HEK293 (cell line): ENCODE measurements at regions not wholly inside any gene's neighbourhood (a gene's known extent, or its start where the extent isn't known, plus 50 kb on each side); places are given as distances from the start of the nearest gene placed in this dataset.

Experiments used
- CTCF ChIA-PET: fragments of 350-600 bp; formaldehyde crosslinking; extraction: SDS; loops from one replicate; lab custom pipeline; 2021; ENCODE audit warnings: antibody characterized with exemption; lab: Yijun Ruan, JAX
- POLR2A ChIA-PET: fragments of 300-600 bp; formaldehyde crosslinking; extraction: SDS; loops from one replicate; lab custom pipeline; 2020; ENCODE audit warnings: antibody characterized with exemption, inconsistent platforms; lab: Yijun Ruan, JAX
- H3K27ac ChIP-seq: fragments of 200-500 bp; sonication (Bioruptor generic); 2 replicates; pipeline ENCODE4 v1.5.1; 2014; ENCODE audit warnings: low read depth, low read length, control low read depth, inconsistent platforms; ENCODE audit errors: extremely low read depth
- H3K36me3 ChIP-seq, 2 experiments: fragments of 200-500 bp in 1 of 2; sonication (Bioruptor generic) in 1 of 2; 1 replicate in 1 of 2; 2 replicates in 1 of 2; pipeline ENCODE4 v1.5.1; 2014 to 2017; ENCODE audit warnings: inconsistent platforms in 2 of 2, low read length in 2 of 2; ENCODE audit not compliant: control insufficient read depth in 2 of 2, insufficient read depth in 1 of 2
- H3K4me1 ChIP-seq: fragments of 200-500 bp; sonication (Bioruptor generic); 2 replicates; pipeline ENCODE4 v1.5.1; 2014; ENCODE audit warnings: mild to moderate bottlenecking, low read length, inconsistent platforms; ENCODE audit not compliant: control insufficient read depth, insufficient read depth
- H3K4me3 ChIP-seq: 2 replicates; pipeline ENCODE4 v1.5.1; 2011; ENCODE audit warnings: low read depth, mild to moderate bottlenecking, control low read depth, low read length, moderate library complexity
- H3K9me3 ChIP-seq: fragments of 200-500 bp; sonication (Bioruptor generic); 2 replicates; pipeline ENCODE4 v1.5.1; 2014; ENCODE audit warnings: low read depth, low read length, inconsistent platforms; ENCODE audit not compliant: control insufficient read depth, insufficient read depth
- KLF7 ChIP-seq: fragments of 450-650 bp; formaldehyde crosslinking; IDR thresholded peaks from 2 replicates; pipeline ENCODE4 v1.5.1; 2016; ENCODE audit warnings: missing biosample characterization, missing genetic modification characterization, borderline replicate concordance
- TCF7L2 ChIP-seq: IDR thresholded peaks from 2 replicates; pipeline ENCODE4 v1.6.1; 2011; ENCODE audit warnings: low read depth, mild to moderate bottlenecking, inconsistent platforms, low read length, moderate library complexity, borderline replicate concordance
- ZBTB7A ChIP-seq: fragments of 450-650 bp; formaldehyde crosslinking; IDR thresholded peaks from 2 replicates; pipeline ENCODE4 v1.5.1; 2016; ENCODE audit warnings: low read depth, missing biosample characterization, missing genetic modification characterization
- ZNF155 ChIP-seq: fragments of 450-650 bp; formaldehyde crosslinking; IDR thresholded peaks from 2 replicates; pipeline ENCODE4 v1.5.1; 2016; ENCODE audit warnings: missing biosample characterization, missing genetic modification characterization
- ZNF214 ChIP-seq: fragments of 450-650 bp; formaldehyde crosslinking; IDR thresholded peaks from 2 replicates; pipeline ENCODE4 v1.5.1; 2017; ENCODE audit warnings: missing biosample characterization, mild to moderate bottlenecking, missing genetic modification characterization, borderline replicate concordance
- ZNF423 ChIP-seq: fragments of 450-650 bp; formaldehyde crosslinking; IDR thresholded peaks from 2 replicates; pipeline ENCODE4 v1.5.1; 2016; ENCODE audit warnings: missing biosample characterization, missing genetic modification characterization
- ZNF48 ChIP-seq: fragments of 450-650 bp; formaldehyde crosslinking; IDR thresholded peaks from 2 replicates; pipeline ENCODE4 v1.5.1; 2016; ENCODE audit warnings: missing biosample characterization, missing genetic modification characterization
- ZNF530 ChIP-seq: fragments of 450-650 bp; formaldehyde crosslinking; IDR thresholded peaks from 2 replicates; pipeline ENCODE4 v1.5.1; 2016; ENCODE audit warnings: low read depth, missing biosample characterization, missing genetic modification characterization
- ZNF629 ChIP-seq: fragments of 450-650 bp; formaldehyde crosslinking; IDR thresholded peaks from 2 replicates; pipeline ENCODE4 v1.5.1; 2017; ENCODE audit warnings: missing biosample characterization, missing genetic modification characterization
- ZNF677 ChIP-seq: fragments of 450-650 bp; IDR thresholded peaks from 2 replicates; pipeline ENCODE4 v1.5.0; 2018; ENCODE audit warnings: missing biosample characterization, mild to moderate bottlenecking, missing genetic modification characterization, moderate library complexity
- ZNF707 ChIP-seq: fragments of 450-650 bp; formaldehyde crosslinking; IDR thresholded peaks from 2 replicates; pipeline ENCODE4 v1.5.1; 2016; ENCODE audit warnings: missing biosample characterization, missing genetic modification characterization
- TF ChIP-seq, protein P1 (sequence below): fragments of 450-650 bp; formaldehyde crosslinking; IDR thresholded peaks from 2 replicates; pipeline ENCODE4 v1.5.1; 2016; ENCODE audit warnings: missing biosample characterization, missing genetic modification characterization, low read depth
- TF ChIP-seq, protein P2 (sequence below): fragments of 450-650 bp; formaldehyde crosslinking; IDR thresholded peaks from 2 replicates; pipeline ENCODE4 v1.5.1; 2016; ENCODE audit warnings: missing biosample characterization, missing genetic modification characterization
- TF ChIP-seq, protein P3 (sequence below): fragments of 450-650 bp; formaldehyde crosslinking; IDR thresholded peaks from 2 replicates; pipeline ENCODE4 v1.5.1; 2016; ENCODE audit warnings: missing biosample characterization, missing genetic modification characterization
- TF ChIP-seq, protein P4 (sequence below): fragments of 450-650 bp; formaldehyde crosslinking; IDR thresholded peaks from 2 replicates; pipeline ENCODE4 v1.5.1; 2016; ENCODE audit warnings: missing biosample characterization, missing genetic modification characterization, borderline replicate concordance
- TF ChIP-seq, protein P5 (sequence below): fragments of 450-650 bp; formaldehyde crosslinking; conservative IDR thresholded peaks from 2 replicates; pipeline ENCODE4 v1.5.1; 2016; ENCODE audit warnings: low read depth, missing biosample characterization, missing genetic modification characterization

DNA sequence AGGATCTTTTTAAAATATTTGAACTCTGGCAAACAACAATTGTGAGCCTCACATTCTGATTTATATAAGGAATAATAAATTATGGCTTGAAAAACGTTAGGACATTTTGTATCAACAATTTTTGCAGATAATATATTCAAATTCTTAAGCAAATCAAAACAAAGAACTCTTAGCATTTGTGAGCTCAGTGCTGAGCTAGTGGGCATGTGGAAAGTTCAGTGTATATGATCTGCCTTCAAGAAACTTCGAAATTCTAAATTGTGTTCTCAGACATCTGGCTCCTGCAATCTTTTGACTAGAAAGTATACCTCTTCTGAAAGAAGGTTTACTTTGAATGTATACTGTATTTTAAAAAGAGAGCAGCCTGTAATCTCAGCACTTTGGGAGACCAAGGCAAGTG, 122.3 kb upstream of the NEIL3 start:
- no peak overlapping the region for H3K4me3 ChIP-seq
- CTCF ChIA-PET: interaction anchor here (0.7 kb wide), 1 partner anchor 1247 kb away, joined by 3 read pairs; no protein-coding TSS in a partner anchor
- no peaks in the 10 kb centered on the region for H3K36me3 ChIP-seq
- POLR2A ChIA-PET: no interaction called here
- H3K27ac ChIP-seq: no peak overlapping the region
- no peaks in the 10 kb centered on the region for H3K4me1 ChIP-seq
- no peaks in the 10 kb centered on the region for H3K9me3 ChIP-seq
- TF ChIP-seq, protein P1, sequence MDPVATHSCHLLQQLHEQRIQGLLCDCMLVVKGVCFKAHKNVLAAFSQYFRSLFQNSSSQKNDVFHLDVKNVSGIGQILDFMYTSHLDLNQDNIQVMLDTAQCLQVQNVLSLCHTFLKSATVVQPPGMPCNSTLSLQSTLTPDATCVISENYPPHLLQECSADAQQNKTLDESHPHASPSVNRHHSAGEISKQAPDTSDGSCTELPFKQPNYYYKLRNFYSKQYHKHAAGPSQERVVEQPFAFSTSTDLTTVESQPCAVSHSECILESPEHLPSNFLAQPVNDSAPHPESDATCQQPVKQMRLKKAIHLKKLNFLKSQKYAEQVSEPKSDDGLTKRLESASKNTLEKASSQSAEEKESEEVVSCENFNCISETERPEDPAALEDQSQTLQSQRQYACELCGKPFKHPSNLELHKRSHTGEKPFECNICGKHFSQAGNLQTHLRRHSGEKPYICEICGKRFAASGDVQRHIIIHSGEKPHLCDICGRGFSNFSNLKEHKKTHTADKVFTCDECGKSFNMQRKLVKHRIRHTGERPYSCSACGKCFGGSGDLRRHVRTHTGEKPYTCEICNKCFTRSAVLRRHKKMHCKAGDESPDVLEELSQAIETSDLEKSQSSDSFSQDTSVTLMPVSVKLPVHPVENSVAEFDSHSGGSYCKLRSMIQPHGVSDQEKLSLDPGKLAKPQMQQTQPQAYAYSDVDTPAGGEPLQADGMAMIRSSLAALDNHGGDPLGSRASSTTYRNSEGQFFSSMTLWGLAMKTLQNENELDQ: no peak
- TF ChIP-seq, protein P2, sequence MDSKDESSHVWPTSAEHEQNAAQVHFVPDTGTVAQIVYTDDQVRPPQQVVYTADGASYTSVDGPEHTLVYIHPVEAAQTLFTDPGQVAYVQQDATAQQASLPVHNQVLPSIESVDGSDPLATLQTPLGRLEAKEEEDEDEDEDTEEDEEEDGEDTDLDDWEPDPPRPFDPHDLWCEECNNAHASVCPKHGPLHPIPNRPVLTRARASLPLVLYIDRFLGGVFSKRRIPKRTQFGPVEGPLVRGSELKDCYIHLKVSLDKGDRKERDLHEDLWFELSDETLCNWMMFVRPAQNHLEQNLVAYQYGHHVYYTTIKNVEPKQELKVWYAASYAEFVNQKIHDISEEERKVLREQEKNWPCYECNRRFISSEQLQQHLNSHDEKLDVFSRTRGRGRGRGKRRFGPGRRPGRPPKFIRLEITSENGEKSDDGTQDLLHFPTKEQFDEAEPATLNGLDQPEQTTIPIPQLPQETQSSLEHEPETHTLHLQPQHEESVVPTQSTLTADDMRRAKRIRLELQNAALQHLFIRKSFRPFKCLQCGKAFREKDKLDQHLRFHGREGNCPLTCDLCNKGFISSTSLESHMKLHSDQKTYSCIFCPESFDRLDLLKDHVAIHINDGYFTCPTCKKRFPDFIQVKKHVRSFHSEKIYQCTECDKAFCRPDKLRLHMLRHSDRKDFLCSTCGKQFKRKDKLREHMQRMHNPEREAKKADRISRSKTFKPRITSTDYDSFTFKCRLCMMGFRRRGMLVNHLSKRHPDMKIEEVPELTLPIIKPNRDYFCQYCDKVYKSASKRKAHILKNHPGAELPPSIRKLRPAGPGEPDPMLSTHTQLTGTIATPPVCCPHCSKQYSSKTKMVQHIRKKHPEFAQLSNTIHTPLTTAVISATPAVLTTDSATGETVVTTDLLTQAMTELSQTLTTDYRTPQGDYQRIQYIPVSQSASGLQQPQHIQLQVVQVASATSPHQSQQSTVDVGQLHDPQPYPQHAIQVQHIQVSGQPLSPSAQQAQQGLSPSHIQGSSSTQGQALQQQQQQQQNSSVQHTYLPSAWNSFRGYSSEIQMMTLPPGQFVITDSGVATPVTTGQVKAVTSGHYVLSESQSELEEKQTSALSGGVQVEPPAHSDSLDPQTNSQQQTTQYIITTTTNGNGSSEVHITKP: no peak
- TF ChIP-seq, all 188 proteins: peak for 0

DNA sequence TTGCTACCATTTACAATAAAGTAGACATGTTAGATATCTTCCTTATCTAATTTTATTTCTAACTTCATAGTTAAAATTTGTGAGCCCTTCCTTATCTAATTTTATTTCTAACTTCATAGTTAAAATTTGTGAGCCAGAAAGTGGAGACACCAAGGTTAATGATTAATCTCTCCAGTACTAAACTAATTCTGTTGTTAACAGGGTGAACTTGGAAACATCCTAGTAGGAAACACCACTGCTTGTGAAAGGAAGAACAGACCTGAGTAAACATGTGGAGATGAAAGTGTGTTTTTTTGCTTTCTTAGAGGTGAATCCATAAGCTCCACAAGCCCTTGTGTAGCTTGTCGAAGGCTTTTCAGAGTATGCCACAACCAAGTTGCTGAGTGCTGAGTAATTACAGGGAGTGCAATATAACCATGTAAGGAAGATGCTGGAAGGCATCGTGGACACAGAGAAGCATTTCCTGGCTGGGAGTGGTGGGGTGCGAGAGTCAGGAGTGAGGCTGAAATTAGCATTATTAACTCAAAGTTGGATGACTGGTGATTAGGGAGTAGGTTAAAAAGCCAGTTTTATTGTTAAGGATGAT, 118.6 kb upstream of the NEIL3 start:
- POLR2A ChIA-PET: no interaction called here
- no peak overlapping the region for H3K27ac ChIP-seq
- no peaks in the 10 kb centered on the region for H3K9me3 ChIP-seq
- TF ChIP-seq ZNF707 (tag by site-specific recombination) (no peak), TCF7L2 (no peak), ZBTB7A (tag by site-specific recombination) (no peak), ZNF214 (tag by site-specific recombination) (no peak), ZNF48 (tag by site-specific recombination) (no peak), ZNF629 (tag by site-specific recombination) (no peak), ZNF155 (tag by site-specific recombination) (no peak), KLF7 (tag by site-specific recombination) (no peak), ZNF530 (tag by site-specific recombination) (no peak), ZNF423 (tag by site-specific recombination) (no peak), ZNF677 (no peak)
- TF ChIP-seq, protein P3, sequence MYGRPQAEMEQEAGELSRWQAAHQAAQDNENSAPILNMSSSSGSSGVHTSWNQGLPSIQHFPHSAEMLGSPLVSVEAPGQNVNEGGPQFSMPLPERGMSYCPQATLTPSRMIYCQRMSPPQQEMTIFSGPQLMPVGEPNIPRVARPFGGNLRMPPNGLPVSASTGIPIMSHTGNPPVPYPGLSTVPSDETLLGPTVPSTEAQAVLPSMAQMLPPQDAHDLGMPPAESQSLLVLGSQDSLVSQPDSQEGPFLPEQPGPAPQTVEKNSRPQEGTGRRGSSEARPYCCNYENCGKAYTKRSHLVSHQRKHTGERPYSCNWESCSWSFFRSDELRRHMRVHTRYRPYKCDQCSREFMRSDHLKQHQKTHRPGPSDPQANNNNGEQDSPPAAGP (tag by site-specific recombination): no peak
- TF ChIP-seq, protein P4, sequence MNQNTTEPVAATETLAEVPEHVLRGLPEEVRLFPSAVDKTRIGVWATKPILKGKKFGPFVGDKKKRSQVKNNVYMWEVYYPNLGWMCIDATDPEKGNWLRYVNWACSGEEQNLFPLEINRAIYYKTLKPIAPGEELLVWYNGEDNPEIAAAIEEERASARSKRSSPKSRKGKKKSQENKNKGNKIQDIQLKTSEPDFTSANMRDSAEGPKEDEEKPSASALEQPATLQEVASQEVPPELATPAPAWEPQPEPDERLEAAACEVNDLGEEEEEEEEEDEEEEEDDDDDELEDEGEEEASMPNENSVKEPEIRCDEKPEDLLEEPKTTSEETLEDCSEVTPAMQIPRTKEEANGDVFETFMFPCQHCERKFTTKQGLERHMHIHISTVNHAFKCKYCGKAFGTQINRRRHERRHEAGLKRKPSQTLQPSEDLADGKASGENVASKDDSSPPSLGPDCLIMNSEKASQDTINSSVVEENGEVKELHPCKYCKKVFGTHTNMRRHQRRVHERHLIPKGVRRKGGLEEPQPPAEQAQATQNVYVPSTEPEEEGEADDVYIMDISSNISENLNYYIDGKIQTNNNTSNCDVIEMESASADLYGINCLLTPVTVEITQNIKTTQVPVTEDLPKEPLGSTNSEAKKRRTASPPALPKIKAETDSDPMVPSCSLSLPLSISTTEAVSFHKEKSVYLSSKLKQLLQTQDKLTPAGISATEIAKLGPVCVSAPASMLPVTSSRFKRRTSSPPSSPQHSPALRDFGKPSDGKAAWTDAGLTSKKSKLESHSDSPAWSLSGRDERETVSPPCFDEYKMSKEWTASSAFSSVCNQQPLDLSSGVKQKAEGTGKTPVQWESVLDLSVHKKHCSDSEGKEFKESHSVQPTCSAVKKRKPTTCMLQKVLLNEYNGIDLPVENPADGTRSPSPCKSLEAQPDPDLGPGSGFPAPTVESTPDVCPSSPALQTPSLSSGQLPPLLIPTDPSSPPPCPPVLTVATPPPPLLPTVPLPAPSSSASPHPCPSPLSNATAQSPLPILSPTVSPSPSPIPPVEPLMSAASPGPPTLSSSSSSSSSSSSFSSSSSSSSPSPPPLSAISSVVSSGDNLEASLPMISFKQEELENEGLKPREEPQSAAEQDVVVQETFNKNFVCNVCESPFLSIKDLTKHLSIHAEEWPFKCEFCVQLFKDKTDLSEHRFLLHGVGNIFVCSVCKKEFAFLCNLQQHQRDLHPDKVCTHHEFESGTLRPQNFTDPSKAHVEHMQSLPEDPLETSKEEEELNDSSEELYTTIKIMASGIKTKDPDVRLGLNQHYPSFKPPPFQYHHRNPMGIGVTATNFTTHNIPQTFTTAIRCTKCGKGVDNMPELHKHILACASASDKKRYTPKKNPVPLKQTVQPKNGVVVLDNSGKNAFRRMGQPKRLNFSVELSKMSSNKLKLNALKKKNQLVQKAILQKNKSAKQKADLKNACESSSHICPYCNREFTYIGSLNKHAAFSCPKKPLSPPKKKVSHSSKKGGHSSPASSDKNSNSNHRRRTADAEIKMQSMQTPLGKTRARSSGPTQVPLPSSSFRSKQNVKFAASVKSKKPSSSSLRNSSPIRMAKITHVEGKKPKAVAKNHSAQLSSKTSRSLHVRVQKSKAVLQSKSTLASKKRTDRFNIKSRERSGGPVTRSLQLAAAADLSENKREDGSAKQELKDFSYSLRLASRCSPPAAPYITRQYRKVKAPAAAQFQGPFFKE (tag by site-specific recombination): no peak
- TF ChIP-seq, protein P5, sequence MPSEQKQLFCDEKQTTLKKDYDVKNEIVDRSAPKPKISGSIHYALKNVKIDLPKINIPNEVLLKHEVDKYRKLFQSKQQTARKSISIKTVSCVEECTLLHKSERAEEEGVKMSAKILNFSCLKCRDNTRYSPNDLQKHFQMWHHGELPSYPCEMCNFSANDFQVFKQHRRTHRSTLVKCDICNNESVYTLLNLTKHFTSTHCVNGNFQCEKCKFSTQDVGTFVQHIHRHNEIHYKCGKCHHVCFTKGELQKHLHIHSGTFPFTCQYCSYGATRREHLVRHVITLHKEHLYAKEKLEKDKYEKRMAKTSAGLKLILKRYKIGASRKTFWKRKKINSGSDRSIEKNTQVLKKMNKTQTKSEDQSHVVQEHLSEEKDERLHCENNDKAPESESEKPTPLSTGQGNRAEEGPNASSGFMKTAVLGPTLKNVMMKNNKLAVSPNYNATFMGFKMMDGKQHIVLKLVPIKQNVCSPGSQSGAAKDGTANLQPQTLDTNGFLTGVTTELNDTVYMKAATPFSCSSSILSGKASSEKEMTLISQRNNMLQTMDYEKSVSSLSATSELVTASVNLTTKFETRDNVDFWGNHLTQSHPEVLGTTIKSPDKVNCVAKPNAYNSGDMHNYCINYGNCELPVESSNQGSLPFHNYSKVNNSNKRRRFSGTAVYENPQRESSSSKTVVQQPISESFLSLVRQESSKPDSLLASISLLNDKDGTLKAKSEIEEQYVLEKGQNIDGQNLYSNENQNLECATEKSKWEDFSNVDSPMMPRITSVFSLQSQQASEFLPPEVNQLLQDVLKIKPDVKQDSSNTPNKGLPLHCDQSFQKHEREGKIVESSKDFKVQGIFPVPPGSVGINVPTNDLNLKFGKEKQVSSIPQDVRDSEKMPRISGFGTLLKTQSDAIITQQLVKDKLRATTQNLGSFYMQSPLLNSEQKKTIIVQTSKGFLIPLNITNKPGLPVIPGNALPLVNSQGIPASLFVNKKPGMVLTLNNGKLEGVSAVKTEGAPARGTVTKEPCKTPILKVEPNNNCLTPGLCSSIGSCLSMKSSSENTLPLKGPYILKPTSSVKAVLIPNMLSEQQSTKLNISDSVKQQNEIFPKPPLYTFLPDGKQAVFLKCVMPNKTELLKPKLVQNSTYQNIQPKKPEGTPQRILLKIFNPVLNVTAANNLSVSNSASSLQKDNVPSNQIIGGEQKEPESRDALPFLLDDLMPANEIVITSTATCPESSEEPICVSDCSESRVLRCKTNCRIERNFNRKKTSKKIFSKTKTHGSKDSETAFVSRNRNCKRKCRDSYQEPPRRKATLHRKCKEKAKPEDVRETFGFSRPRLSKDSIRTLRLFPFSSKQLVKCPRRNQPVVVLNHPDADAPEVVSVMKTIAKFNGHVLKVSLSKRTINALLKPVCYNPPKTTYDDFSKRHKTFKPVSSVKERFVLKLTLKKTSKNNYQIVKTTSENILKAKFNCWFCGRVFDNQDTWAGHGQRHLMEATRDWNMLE (tag by site-specific recombination): no peak
- TF ChIP-seq, all 188 proteins: peak for 0
- no peaks in the 10 kb centered on the region for H3K36me3 ChIP-seq
- H3K4me3 ChIP-seq: no peak overlapping the region
- no peaks in the 10 kb centered on the region for H3K4me1 ChIP-seq
- CTCF ChIA-PET: no interaction called here
